ENCODE measurements at regions not wholly inside any gene's neighbourhood (a gene's known extent, or its start where the extent isn't known, plus 50 kb on each side); places are given as distances from the start of the nearest gene placed in this dataset.

GRCh38 chr7:46678421-46678820 is 757.3 kb upstream of the IGFBP3 start:
- Histone ChIP-seq H3K4me3 (ENCODE audit: low read depth, low read length) (no peak overlapping the region), H3K27me3 (ENCODE audit: control insufficient read depth, insufficient read depth, low read length) (no peaks in the 10 kb centered on the region), H3K27ac (ENCODE audit: low read depth, low read length) (no peak overlapping the region), H3K9me3 (ENCODE audit: control insufficient read depth, insufficient read depth, low read length) (no peaks in the 10 kb centered on the region; the same call in 1 of the 2 replicates)
- CTCF ChIA-PET: no interaction called here
- DNase-seq (ENCODE audit: low read depth, low spot score): no peak
- POLR2A ChIA-PET: no interaction called here
- no peak for TF ChIP-seq CTCF (IDR thresholded peaks at IDR 0.05; ENCODE audit: low read depth, low read length)

GRCh38 chr7:46675456-46675855 is 754.4 kb upstream of the IGFBP3 start:
- no peak for TF ChIP-seq CTCF (IDR thresholded peaks at IDR 0.05; ENCODE audit: low read depth, low read length)
- POLR2A ChIA-PET: no interaction called here
- no peak for DNase-seq (ENCODE audit: low read depth, low spot score)
- Histone ChIP-seq H3K27me3 (ENCODE audit: control insufficient read depth, insufficient read depth, low read length) (no peaks in the 10 kb centered on the region), H3K4me3 (ENCODE audit: low read depth, low read length) (no peak overlapping the region), H3K27ac (ENCODE audit: low read depth, low read length) (no peak overlapping the region), H3K9me3 (ENCODE audit: control insufficient read depth, insufficient read depth, low read length) (no peaks in the 10 kb centered on the region)
- CTCF ChIA-PET: no interaction called here

- no peak for TF ChIP-seq CTCF (IDR thresholded peaks at IDR 0.05; ENCODE audit: low read depth, low read length)
- no peak for DNase-seq (ENCODE audit: low read depth, low spot score)
- Histone ChIP-seq H3K27ac (ENCODE audit: low read depth, low read length) (no peak overlapping the region), H3K27me3 (ENCODE audit: control insufficient read depth, insufficient read depth, low read length) (no peaks in the 10 kb centered on the region), H3K4me3 (ENCODE audit: low read depth, low read length) (no peak overlapping the region), H3K9me3 (ENCODE audit: control insufficient read depth, insufficient read depth, low read length) (no peaks in the 10 kb centered on the region)
- ChIA-PET POLR2A (no interaction called here), CTCF (no interaction called here)
Measured at GRCh38 chr7:46672861-46673260, 751.8 kb upstream of the IGFBP3 start.

- H3K27me3 ChIP-seq (ENCODE audit: control insufficient read depth, insufficient read depth, low read length): no peaks in the 10 kb centered on the region
- ChIA-PET POLR2A (no interaction called here), CTCF (no interaction called here)
- H3K4me3 ChIP-seq (ENCODE audit: low read depth, low read length): no peak overlapping the region
- no peak for DNase-seq (ENCODE audit: low read depth, low spot score)
- H3K9me3 ChIP-seq (ENCODE audit: control insufficient read depth, insufficient read depth, low read length): no peaks in the 10 kb centered on the region
- H3K27ac ChIP-seq (ENCODE audit: low read depth, low read length): no peak overlapping the region
- no peak for TF ChIP-seq CTCF (IDR thresholded peaks at IDR 0.05; ENCODE audit: low read depth, low read length)
Measured at GRCh38 chr7:46671108-46671769, 750.2 kb upstream of the IGFBP3 start.

GRCh38 chr7:46669028-46669427 is 748.0 kb upstream of the IGFBP3 start:
- no peak overlapping the region for H3K27ac ChIP-seq (ENCODE audit: low read depth, low read length)
- CTCF ChIA-PET: interaction anchor here (0.6 kb wide), 2 partner anchors 26 to 240 kb away, joined by 3 read pairs; no protein-coding TSS in a partner anchor

More at GRCh38 chr7:46669028-46669427, 748.0 kb upstream of the IGFBP3 start:
- no peaks in the 10 kb centered on the region for H3K27me3 ChIP-seq (ENCODE audit: control insufficient read depth, insufficient read depth, low read length)
- H3K9me3 ChIP-seq (ENCODE audit: control insufficient read depth, insufficient read depth, low read length): no peaks in the 10 kb centered on the region
- POLR2A ChIA-PET: no interaction called here
- no peak for TF ChIP-seq CTCF (IDR thresholded peaks at IDR 0.05; ENCODE audit: low read depth, low read length)
- H3K4me3 ChIP-seq (ENCODE audit: low read depth, low read length): no peak overlapping the region
- DNase-seq (ENCODE audit: low read depth, low spot score): no peak
